Adipocyte (in vitro differentiated cells): ENCODE measurements at regions not wholly inside any gene's neighbourhood (a gene's known extent, or its start where the extent isn't known, plus 50 kb on each side); places are given as distances from the start of the nearest gene placed in this dataset.
A peak's percentile ranks its signal among the peaks of the same experiment; 100 is the strongest.
"Not testable (repeated sequence)": the region's sequence is repeated elsewhere in the genome, so short reads cannot be mapped to it uniquely, and the experiment has no call there.

Experiments
- DNase-seq: peaks from one replicate; pipeline ENCODE4 v3.0.0-alpha.2; 2015; ENCODE audit warnings: low read depth
- H3K27me3 ChIP-seq: replicated peaks from 2 replicates; pipeline ENCODE4 v1.7.0; 2013; ENCODE audit warnings: mild to moderate bottlenecking, low read length, moderate library complexity; ENCODE audit not compliant: control insufficient read depth, insufficient read depth
- H3K36me3 ChIP-seq: 2 replicates; pipeline ENCODE4 v1.7.0; 2013; ENCODE audit warnings: low read length, mild to moderate bottlenecking, moderate library complexity; ENCODE audit not compliant: control insufficient read depth, insufficient read depth, severe bottlenecking
- H3K4me1 ChIP-seq: 2 replicates; pipeline ENCODE4 v1.7.0; 2013; ENCODE audit warnings: mild to moderate bottlenecking, low read length, moderate library complexity; ENCODE audit not compliant: control insufficient read depth, insufficient read depth
- H3K4me3 ChIP-seq: 2 replicates; pipeline ENCODE4 v1.7.0; 2013; ENCODE audit warnings: mild to moderate bottlenecking, low read length, moderate library complexity
- H3K9ac ChIP-seq: 2 replicates; pipeline ENCODE4 v1.7.0; 2013; ENCODE audit warnings: mild to moderate bottlenecking, low read length, moderate library complexity
- H3K9me3 ChIP-seq: 2 replicates; pipeline ENCODE4 v1.7.0; 2013; ENCODE audit warnings: mild to moderate bottlenecking, low read length, moderate library complexity; ENCODE audit not compliant: control insufficient read depth

- H3K9ac ChIP-seq, H3K4me3 ChIP-seq, H3K4me1 ChIP-seq, H3K27me3 ChIP-seq, H3K36me3 ChIP-seq, H3K9me3 ChIP-seq, DNase-seq: not testable (repeated sequence)
Observed at GRCh38 chr2:132220589-132220988, 58.8 kb upstream of the ANKRD30BL start.

DNA sequence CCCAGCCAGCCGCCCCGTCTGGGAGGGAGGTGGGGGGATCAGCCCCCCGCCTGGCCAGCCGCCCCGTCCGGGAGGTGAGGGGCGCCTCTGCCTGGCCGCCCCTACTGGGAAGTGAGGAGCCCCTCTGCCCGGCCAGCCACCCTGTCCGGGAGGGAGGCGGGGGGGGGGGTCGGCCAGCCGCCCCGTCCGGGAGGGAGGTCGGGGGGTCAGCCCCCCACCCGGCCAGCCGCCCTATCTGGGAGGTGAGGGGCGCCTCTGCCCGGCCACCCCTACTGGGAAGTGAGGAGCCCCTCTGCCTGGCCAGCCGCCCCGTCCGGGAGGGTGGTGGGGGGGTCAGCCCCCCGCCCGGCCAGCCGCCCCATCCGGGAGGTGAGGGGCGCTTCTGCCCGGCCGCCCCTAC, 60.1 kb upstream of the ANKRD30BL start:
- H3K9me3 ChIP-seq, H3K36me3 ChIP-seq, H3K4me1 ChIP-seq, H3K4me3 ChIP-seq, H3K27me3 ChIP-seq, H3K9ac ChIP-seq, DNase-seq: not testable (repeated sequence)

GRCh38 chr2:132252191-132252893, 90.6 kb upstream of the ANKRD30BL start:
- no peaks in the 10 kb centered on the region for H3K4me1 ChIP-seq
- H3K36me3 ChIP-seq: no peaks in the 10 kb centered on the region
- no peaks in the 10 kb centered on the region for H3K27me3 ChIP-seq
- H3K9ac ChIP-seq: no peak overlapping the region
- no peak overlapping the region for H3K4me3 ChIP-seq
- DNase-seq: no peak
- H3K9me3 ChIP-seq: peaks cover 8% of the 10 kb centered on the region

DNA sequence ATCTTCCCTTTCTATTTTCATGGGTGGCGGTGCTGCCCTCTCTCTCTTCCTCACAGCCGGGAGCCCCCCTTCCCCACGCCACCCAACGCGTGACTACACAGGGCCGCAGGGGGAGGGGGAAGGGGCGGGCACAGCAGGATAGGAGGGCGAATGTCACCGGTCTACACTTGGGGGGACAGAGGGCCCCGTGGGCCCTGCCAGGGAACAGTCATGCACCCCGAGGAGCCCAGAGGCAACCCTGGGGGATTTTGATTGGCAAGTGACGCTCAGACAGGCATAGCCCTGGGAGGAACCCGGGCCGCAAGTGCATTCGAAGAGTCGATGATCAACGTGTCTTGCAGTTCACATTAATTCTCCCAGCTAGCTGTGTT, 91.1 kb upstream of the ANKRD30BL start:
- no peak for DNase-seq
- Histone ChIP-seq H3K9ac (no peak overlapping the region), H3K27me3 (no peaks in the 10 kb centered on the region), H3K4me3 (no peak overlapping the region), H3K9me3 (peaks cover 8% of the 10 kb centered on the region), H3K36me3 (no peaks in the 10 kb centered on the region), H3K4me1 (no peaks in the 10 kb centered on the region)

- Histone ChIP-seq H3K36me3 (no peaks in the 10 kb centered on the region), H3K9ac (no peak overlapping the region), H3K4me1 (no peaks in the 10 kb centered on the region), H3K27me3 (no peaks in the 10 kb centered on the region), H3K9me3 (peaks cover 8% of the 10 kb centered on the region), H3K4me3 (no peak overlapping the region)
- no peak for DNase-seq
Observed at GRCh38 chr2:132253496-132254305, 91.9 kb upstream of the ANKRD30BL start.

DNA sequence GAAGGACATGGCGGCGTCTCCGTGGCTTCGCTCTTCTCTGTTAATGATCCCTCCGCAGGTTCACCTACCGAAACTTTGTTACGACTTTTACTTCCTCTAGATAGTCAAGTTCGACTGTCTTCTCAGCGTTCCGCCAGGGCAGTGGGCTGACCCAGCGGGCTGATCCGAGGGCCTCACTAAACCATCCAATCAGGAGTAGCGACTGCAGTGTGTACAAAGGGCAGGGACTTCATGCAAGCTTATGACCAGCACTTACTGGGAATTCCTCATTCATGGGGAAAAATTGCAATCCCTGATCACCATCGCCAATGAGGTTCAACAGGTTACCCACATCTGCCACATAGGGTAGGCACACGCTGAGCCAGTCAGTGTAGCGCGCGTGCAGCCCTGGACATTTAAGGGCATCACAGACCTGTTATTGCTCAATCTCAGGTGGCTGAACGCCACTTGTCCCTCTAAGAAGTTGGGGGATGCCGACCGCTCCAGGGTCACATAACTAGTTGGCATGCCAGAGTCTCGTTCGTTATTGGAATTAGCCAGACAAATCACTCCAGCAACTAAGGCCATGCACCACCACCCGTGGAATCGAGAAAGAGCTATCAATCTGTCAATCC, 92.7 kb upstream of the ANKRD30BL start:
- not testable (repeated sequence) for H3K9me3 ChIP-seq, H3K36me3 ChIP-seq, H3K9ac ChIP-seq, DNase-seq, H3K4me1 ChIP-seq, H3K27me3 ChIP-seq, H3K4me3 ChIP-seq

DNA sequence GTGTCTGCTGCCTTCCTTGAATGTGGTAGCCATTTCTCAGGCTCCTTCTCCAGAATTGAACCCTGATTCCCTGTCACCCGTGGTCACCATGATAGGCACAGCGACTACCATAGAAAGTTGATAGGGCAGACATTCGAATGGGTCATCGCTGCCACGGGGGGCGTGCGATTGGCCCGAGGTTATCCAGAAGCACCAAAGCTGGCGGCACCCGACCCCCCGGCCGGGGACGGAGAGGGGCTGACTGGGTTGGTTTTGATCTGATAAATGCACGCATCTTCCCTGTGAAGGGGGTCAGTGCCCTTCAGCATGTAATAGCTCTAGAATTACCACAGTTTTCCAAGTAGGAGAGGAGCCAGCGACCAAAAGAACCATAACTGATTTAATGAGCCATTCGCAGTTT, 94.0 kb upstream of the ANKRD30BL start:
- no peak overlapping the region for H3K9ac ChIP-seq
- DNase-seq: no peak
- no peaks in the 10 kb centered on the region for H3K4me1 ChIP-seq
- H3K4me3 ChIP-seq: no peak overlapping the region
- H3K36me3 ChIP-seq: no peaks in the 10 kb centered on the region
- no peaks in the 10 kb centered on the region for H3K27me3 ChIP-seq
- no peaks in the 10 kb centered on the region for H3K9me3 ChIP-seq

DNA sequence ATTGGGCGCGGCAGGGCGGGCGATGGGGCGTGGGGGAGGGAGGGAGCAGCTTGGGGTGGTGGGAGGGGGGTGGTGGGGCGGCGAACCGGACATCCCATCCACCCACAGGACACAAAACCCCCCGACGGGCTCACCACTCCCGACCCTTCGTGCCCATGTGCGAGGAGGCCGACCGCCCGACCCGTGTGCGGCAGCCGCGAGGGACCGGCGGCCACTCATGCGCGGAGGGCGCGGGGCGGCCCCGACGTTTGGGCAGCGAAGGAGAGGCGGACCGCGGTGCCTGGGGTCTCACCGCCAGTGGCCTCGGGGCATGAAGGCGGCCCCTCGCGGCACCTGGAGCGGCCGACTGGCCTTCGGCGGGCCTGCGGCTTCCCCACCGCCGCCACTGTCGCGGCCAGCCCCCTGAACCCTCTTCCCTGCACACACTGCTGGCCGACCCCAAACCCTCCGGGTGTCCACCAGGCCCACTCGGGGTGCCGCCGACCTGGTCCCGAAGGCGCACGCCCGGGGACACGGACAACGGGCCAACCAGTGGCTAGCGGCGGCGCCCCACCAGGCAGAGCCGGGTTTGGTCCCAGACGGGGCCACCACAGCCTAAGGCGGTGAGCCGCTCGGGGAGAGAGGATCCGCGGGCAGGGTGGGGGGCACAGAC, 94.6 kb upstream of the ANKRD30BL start:
- no peaks in the 10 kb centered on the region for H3K36me3 ChIP-seq
- H3K27me3 ChIP-seq: no peaks in the 10 kb centered on the region
- no peaks in the 10 kb centered on the region for H3K4me1 ChIP-seq
- H3K9ac ChIP-seq: no peak overlapping the region
- no peaks in the 10 kb centered on the region for H3K9me3 ChIP-seq
- H3K4me3 ChIP-seq: no peak overlapping the region
- DNase-seq: no peak

GRCh38 chr2:132256903-132257300, 95.2 kb upstream of the ANKRD30BL start:
- H3K36me3 ChIP-seq, H3K9ac ChIP-seq, H3K27me3 ChIP-seq, H3K4me1 ChIP-seq, H3K9me3 ChIP-seq, DNase-seq: not testable (repeated sequence)
- peak overlapping the region; percentile 47 for H3K4me3 ChIP-seq

GRCh38 chr2:132257301-132258171, 95.8 kb upstream of the ANKRD30BL start:
- not testable (repeated sequence) for DNase-seq

More at GRCh38 chr2:132257301-132258171, 95.8 kb upstream of the ANKRD30BL start:
- not testable (repeated sequence) for H3K36me3 ChIP-seq, H3K9me3 ChIP-seq, H3K27me3 ChIP-seq, H3K4me1 ChIP-seq, H3K9ac ChIP-seq
- peak overlapping the region; percentile 47 for H3K4me3 ChIP-seq
